DMS 273 treated with DMSO at 0.1 percent for 48 hours (cell line): ENCODE measurements at regions not wholly inside any gene's neighbourhood (a gene's known extent, or its start where the extent isn't known, plus 50 kb on each side); places are given as distances from the start of the nearest gene placed in this dataset.

Experiments
- DNase-seq: peaks from one replicate; lab custom pipeline; 2025; lab: John Stamatoyannopoulos, UW

DNA sequence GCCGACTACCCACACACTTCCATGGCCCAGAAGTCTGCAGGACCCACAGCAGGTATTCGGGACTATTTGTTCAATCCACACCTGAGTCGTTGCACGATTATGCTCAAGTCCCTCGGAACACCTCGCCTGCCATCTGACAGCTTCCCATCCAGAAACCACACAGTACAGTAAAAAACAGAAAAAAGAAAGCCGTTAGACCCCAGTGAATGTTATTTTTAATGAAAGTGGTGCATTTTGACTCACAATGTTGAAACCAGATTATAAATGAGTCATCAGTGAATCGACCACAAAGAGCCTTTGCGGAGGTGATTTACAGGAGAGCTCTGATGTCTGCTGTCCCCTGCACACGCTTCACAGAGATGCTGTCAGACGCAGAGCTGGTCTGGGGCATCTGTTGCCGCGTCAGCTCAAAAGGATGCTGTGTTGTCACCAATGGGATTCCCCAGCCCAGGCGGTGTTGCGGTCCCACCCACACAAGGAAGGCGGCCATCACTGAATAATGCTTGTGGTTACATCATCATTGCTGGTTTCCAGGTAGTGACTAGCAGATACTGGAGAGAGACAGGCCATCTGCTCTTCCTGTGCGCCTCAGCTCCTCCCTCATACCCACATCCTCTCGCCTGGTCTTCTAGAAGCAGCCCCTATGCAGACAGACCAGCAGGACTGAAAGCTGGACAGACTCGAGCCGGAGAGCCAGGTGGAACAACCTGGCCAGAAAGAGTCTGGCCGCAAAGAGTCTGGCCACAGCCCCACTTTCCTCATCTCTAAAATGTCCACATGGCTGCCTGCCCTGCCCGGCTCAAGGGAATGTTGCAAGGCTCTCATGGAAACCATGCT lies 116.8 kb downstream of the TOMM20 start:
- DNase-seq: no peak

DNA sequence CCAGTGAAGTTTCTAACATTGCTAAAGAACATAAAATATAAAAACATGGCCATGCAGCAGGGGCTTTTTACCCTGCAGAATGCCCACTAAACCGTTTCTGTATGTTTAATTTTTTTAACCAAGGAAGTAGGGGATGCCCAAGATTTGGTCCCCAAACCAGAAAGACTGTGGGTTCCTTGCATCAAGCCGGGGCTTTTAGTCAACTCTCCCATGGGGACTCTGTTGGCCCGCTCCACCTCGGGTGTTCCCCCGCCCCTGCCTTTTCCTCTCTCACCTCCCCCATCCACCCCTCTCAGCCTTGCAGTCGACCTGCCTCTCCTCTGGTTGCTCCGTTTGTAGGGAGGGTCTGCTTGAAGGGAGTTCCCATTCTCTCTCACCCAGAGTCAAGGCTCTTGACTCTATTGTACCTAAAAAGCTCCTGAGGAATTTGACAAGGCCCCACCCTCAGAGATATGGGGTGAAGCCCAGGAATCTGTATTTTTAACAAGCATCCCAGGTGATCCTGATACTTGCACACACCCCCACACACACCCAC lies 117.5 kb downstream of the TOMM20 start:
- no peak for DNase-seq

DNA sequence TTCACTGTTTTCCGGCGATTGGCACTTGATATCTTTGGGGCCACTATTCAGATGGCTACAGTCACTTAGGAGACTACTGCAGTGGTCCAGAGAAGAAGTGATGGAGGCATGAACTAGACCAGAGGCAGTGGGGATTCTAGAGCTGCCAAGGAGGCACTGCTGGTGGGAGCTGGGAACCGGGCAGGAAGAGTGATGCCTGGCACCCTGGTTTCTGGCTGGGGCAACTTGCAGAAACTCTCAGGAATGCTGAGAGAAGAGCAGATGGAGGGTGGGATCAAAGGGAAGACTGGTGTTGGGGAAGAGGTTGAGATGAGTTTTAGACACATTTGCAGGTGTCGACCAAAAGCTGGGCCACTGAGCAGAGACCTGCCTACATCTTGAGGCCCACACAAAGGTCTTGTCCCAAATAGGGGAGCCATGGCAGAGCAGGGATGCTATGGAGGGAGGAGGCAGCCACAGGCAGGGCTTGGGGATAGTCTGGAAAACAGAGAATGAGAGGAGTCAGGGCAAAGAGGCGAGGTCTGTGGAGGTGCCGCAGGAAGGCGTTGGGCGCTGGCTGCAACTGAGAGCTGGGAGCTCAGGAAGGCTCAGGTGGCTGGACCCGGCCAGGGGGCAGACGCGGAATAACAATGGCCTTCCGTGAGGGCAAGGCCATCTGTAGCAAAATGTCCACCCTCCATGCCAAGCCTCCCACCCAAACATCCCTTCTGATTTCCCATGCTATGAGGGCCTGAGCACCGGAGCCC lies 118.9 kb downstream of the TOMM20 start:
- DNase-seq: no peak

DNA sequence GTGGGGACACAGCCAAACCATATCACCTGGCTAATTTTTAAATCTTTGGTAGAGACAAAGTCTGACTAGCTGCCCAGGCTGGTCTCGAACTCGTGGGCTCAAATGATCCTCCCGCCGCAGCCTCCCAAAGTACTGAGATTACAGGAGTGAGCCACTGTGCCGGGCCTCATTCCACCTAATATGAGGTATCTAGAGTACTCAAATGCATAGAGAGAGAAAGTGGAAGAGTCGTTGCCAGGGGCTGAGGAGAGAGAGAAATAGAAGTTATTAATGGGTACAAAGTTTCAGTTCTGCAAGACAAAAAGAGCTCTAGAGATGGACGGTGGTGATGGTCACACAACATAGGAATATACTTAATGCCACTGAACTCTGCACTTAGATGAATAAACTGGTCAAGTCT lies 119.6 kb downstream of the TOMM20 start:
- DNase-seq: no peak

DNA sequence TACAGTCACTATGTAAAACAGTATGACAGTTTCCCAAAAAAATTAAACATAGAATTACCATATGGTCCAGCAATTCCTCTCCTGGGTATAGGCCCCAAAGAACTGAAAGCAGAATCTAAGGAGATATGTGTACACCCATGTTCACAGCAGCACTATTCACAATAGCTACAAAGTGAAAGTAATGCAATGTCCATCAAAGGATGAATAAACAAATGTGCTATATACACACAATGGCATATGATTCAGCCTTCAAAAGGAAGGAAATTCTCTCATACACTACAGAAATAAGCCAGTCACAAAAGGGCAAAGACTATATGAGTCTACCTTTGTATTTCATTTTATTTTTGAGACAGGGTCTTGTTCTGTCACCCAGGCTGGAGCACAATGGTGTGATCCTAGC lies 120.4 kb downstream of the TOMM20 start:
- no peak for DNase-seq

DNA sequence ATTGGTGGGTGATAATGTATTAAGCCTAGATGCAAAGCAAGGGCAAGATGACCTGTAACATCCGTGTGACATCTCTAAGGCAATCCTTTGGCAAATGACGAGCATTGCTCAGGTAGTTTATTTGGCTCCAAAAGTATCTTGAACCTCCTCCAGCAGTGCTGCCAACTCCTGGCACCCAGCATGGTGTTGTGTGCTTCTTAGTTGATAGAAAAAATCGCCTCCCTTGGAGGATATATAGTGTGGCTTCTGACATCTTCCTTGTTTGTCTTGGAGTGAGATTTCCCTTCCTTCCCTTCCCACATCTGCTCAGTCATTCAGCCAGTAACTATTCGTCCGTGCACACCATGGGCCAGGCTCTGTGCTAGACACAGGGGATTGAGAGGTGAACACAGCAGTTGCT lies 121.8 kb downstream of the TOMM20 start:
- no peak for DNase-seq

DNA sequence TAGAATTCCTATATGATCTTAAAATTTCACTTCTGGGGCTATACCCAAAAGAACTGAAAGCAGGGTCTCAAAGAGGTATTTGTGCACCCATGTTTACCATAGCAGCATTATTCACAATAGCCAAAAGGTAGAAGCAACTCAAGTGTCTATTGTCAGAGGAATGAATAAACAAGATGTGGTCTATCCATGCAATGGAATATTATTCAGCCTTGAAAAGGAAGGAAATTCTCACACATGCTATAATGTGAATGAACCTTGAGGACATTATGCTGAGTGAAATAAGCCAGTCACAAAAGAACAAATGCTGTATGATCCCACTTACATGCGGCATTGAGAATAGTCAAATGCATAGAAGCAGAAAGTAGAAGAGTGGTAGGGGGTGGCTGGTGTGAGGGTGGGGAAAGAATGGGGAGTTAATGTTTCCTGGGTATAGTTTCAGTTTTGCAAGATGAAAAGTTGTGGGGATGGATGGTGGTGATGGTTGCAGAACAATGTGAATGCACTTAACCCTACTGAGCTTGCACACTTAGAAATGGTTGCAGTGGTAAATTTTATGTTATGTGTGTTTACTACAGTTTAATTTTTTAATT lies 122.4 kb downstream of the TOMM20 start:
- DNase-seq: no peak

DNA sequence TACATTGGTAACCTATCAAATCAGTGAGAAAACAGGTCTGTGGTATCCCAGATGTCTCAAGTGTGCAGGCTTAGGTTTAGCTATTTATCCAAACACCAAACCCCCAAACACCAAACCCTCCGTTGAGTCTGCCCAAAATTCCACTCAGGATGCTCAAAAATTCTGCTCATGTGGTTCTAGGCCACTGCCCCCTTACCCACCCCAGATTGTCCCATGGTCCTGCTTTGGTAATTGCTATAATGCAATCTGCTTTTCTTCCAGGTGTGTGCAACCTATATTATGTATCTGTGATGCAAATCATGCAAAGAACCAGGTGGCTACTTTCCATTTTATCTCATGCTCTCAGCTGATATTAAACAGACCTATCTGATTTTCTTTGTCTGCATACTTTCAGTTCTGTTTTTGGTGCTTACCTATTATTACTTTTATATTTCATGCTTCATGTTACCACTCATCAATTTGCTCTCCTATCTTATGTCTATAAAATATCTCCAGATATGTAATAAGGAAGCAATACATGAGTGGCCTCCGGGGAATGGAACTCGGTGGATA lies 123.7 kb downstream of the TOMM20 start:
- no peak for DNase-seq

DNA sequence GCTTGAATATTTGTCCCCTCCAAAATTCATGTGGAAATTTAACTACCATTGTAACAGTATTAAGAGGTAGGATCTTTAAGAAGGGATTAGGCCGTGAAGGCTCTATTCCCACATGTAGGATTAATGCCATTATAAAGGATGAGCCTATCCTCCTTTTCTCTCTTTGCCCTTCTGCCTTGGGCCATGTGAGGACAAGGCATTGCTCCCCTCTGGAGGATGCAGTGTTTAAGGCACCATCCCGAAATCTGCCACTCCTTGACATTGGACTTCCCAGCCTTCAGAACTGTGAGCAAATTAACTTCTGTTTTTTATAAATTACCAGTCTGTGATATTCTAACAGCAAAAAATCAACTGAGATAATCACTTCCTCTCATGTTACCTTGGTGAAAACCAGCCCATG lies 124.4 kb downstream of the TOMM20 start:
- DNase-seq: no peak

DNA sequence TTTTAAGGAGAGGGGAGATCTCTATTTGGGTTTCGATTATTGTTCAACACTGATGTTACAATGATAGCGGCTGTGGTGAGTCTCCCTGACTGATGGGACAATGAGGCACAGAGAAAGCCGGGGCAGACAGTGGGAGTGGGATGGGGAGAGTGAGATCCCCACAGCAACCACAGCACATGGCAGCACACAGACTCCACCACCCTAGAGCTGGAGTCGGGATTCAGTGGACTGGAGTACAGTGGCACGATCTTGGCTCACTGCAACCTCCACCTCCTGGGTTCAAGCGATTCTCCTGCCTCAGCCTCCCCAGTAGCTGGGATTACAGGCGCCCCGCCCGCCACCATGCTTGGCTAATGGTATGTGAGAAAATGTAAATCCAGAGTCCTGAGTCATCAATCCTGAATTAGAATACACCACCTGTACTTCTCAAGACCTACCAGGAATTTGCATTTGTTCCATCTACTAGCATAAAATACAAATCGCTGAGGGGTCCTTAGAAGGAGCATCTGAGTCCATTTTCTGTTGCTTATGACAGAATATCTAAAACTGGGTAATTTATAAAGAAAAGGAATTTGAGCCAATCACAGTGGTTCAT lies 125.8 kb downstream of the TOMM20 start:
- no peak for DNase-seq

DNA sequence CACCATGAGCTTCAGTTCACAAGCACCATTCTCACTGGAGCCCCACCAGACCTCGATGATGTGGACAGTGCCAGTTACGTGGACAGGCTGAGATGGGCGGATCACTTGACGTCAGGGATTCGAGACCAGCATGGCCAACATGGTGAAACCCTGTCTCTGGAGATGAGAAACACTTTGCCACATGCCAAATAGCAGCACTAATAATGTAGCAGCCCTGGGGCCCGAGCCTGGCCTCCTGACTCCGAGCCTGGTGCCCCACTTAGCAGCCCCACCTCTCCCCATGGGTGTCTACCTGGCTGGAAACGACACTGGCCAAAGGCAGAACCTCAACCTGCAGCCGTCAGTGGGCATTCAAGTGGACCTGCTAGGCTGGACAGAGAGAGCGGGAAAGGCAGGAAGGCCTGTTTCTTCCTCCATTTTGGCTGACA lies 129.1 kb downstream of the TOMM20 start:
- DNase-seq: no peak

DNA sequence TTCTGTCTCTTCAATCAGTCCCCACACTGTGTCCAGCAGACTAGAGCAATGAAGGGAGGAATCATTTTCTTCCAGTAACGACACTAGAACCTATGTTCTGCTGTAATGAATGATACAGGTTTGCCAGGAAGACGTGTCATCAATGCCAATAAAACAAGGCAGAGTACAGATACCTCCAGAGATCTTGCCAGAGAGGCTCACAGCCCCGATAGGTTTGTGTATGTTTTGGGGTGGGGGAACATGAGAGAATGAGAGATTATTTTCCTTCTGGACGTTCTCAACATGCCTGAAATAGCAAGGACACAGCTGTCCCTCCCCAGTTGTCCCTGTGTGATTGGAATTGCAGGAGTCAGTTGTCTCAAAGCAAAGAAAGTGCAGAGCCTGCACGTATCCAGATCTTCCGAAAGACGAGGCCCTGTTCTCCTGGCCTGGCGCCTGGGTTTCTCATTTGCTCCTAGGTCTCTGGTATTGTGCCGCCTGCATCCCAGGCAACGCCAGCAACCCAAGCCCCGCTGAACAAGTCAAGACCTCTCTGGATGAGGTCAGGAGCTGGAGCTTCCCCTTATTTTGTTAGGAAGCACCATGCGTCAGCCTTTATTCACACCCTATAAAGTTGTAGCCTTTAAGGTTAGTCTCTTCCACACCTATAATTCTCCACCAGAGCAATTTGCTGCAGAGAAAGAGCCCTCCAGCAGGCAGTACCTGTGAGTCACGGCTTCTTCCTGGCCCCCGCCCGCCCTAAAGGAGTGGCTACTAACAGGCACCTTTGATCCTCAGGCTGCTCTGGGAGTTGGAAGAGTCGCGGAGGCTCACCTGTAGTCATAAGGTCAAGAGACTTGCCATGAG lies 130.5 kb downstream of the TOMM20 start:
- DNase-seq: no peak

DNA sequence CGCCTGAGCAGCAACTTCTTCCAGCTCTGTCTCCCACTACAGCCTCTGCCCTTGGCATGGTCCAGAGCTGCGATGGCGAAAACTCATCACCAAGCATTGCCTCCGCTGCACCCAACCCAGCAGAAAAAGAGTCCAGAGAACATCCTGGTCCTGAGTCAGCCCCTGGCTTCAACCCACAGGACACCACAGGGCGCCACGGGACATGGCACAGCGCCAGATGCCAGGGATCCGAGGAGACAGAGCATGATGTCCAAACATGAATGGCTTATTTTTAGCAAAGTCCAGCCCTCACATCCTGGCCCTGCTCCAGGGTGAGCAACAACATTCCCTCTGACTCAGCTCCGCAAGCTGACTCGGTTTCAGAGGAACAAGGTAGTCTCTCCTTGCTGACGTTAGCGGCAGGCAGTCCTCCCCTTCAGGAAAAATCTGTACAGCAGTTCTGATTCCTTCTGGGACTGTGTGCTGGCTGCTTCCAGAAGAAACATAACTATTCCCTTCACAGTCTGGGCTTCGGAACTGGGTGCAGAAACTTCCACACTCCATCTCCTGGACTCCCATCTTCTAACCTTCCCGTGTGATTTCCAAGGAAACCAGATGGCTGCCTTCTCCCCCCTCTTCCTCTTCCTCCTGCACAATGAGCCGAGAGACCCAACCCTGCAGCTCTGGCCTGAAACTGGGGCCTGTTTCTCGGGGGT lies 131.3 kb downstream of the TOMM20 start:
- DNase-seq: peak; percentile 76

DNA sequence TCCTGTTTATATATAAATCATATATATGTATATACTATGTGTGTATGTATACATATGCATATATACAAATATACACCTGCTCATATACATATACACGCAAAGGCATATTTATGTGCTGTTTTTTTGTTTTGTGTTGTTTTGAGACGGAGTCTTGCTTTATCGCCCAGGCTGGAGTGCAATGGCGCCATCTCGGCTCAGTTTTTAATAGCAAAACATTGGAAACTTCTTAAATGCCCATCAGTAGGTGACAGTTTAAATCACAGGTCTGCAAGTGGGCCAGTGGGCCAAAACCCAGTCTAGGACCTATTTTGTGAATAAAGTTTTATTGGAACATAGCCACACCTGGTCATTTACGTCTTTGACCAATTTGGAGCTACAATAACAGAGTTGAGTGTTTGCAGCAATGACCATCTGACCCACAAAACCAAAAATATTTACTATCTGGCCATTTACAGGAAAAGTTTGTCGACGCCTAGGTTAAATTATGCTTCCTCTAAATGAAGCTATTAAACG lies 132.3 kb downstream of the TOMM20 start:
- DNase-seq: no peak

DNA sequence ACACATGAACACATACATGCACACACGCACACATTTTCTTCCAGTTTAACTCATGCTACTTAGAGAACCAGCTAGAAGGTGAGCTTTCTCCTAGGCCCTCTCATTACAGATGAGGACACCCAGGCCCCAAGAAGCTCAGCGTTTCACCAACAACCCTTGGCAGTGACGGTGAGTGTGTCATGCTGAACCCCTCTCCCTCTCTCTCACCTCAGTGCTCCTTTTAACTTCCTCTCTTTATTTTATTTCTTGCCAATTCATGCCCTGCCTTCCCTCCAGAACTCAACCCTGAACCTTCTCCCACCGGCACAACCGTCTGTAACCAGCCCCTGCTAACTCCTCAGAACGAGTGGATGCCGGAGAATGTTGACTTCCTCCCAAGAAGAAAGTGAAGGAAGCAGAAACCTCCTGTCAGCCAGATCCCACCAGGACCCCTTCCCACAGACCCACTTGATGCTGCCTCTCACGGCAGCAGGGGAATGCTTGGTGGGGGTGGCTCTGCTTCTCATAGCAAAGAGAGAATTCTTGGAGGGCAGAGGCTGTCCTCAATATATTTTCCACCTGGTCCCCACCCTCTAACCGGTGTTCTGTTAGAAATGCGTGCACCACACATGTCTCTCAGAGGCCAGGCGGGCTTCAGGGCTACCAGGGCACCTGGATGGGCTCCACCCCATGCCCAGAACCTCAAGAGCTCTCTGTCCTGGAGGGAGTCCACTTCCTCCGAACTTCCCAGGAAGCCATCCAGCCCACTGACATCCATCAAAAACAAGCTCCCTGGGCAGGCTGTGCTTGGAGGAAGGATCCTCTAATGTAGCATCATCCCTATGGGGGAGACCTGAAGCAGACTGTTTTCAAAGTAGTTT lies 134.0 kb downstream of the TOMM20 start:
- no peak for DNase-seq

DNA sequence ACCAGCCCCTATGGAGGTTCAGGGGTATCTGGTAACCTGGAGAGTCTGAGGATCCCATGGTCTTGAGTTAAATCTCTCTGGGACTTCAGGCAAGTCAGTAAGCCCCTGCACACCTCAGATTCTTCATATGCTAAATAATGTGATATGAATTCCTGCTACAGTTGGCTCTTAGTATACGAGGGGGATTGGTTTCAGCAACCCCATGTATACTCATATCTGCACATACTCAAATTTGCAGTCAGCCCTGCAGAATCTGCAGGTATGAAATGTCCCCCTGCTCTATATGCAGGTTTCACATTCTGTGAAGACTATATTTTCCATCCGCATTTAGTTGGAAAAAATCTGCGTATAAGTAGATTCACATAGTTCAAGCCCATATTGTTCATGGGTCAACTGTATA lies 136.6 kb downstream of the TOMM20 start:
- DNase-seq: no peak

DNA sequence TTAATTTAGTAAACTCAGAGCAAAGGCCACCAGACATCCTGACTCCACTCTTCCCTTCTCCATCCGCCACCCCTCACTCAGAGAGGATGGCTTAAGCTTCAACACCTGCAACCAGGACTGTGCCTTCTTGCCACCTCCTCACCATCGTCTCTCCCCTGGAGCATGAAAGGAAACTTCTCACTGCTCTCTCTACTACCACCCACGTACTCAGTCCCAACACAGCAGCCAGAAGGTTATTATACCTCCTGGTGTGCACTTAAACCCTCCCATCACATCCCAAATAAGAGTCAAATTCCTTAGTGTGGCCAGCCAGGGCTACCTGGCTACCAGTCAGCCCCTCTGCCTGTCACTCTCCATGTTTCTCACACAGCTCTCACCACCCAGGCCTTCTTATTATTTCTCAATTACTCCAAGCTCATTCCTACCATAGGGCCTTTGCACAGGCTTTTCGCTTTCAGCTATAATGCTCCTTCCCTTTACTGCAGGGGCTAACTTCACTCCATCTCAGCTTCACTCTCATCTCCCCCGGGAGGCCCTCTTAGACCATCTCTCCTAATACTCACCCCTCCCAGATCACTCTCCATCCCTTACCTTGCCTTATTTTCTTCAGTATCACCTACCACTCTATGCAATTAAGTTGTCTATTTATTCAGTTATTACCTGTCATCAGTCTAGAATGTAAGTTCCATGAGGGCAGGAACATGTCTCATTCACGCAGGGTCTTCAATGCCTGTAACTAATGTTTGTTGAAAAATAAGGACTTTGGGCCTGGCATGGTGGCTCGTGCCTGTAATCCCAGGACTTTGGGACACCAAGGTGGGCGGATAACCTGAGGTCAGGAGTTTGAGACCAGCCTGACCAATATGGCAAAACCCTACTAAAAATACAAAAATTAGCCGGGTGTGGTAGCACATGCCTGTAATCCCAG lies 137.5 kb downstream of the TOMM20 start:
- no peak for DNase-seq

DNA sequence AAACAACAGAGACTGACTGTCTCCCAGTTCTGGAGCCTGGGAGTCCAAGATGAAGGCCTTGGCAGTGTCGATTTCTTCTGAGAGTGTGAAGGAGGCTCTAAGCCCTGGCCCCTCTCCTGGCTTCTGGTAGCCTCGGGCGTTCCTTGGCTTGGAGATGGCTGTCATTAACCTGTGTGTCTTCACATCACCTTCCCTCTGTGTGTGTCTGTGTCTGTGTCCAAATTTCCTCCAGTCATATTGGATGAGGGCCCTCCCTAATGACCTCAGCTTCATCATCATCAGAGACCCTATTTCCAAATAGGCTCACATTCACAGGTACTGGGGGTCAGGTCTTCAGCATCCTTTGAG lies 138.3 kb downstream of the TOMM20 start:
- no peak for DNase-seq
